DMS 273 (cell line): ENCODE measurements at regions not wholly inside any gene's neighbourhood (a gene's known extent, or its start where the extent isn't known, plus 50 kb on each side); places are given as distances from the start of the nearest gene placed in this dataset.
"Not testable (repeated sequence)": the region's sequence is repeated elsewhere in the genome, so short reads cannot be mapped to it uniquely, and the experiment has no call there.

ENCODE experiments used
- DNase-seq: peaks from one replicate; lab custom pipeline; 2025; ENCODE audit not compliant: unreplicated experiment; lab: John Stamatoyannopoulos, UW

DNA sequence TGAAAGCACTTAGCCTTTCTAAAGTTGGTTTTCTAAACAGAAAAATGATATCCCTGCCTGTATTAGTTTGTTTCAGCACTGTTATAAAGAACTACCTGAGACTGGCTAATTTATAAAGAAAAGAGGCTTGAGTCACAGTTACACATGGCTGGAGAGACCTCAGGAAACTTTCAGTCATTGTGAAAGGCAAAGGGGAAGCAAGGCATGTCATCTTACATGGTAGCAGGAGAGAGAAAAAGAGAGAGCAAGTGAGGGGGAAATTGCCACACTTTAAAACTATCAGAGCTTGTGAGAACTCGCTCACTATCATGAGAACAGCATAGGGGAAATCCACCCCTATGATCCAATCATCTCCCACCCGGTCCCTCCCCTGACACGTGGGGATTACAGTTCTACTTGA is 64.9 kb downstream of the FAM170A start:
- no peak for DNase-seq

DNA sequence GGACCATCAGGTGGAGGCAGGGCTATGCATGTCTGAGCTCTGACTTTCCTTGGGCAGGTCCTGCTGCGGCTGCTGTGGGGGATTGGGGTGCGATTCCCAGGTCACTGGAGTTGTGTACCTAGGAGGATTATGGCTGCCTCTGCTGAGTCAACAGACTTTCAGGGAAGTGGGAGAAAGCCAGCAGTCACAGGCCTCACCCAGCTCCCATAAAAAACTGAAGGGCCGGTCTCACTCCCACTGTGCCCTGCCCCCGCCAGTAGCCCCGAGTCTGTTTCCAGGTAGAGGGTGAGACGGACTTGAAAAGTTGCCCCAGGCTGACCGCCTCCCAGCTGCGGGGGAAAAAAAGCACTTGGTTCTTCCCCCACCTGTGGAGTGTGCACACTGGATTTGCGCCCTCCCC is 76.7 kb downstream of the FAM170A start:
- DNase-seq, result no peak

DNA sequence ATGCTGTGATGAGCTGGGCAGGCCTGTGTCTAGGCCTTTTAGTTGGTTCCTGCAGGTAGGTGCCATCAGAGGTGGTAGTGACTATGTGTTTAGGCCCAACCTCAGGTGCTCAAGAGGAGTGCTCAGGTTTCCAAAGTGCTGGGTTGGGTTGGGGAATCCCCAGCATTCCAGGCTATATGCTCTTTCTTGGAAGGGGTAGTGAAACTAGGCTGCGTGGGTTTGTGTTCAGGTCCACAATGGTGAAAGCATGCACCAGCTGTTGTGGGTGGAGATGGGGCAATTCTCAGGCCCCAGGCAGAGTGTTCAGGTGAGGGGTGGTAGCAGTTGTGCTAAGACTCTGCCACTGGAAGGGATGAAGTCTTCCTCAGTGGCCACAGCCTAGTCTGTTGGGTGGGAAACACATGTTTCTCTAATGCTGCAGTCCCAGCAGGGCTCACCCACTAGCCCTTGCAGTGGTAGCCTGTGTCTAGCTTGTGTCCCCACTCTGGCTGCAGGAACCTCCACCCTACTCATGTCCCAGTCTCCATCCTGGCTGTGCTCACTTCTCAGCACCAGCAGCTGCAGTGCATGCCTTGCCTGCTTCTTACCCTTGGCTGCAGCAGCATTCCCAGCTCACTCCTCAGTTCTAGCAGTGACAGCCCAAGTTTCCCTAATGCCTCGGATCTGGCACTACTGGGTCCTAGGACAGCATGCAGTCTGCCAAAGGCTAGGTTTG is 78.9 kb downstream of the FAM170A start:
- DNase-seq, result no peak

DNA sequence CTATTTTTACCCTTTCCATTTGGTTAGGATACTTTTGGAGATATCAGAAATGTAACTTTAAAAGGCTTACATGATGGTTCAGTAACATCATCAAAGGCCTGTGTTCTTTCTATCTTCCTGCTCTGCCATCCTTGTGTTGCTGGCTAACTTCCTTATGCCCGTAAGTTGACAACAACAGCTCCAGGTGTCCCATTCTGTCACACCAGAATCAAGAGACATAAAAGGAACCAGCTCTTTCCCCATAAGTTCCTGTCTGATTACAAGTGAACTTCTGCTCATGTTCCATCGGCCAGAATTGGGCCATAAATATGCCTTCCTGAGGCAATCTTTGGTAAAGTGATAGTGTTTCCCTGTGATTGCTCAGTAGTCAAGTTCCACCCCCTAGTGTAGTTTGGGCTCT is 92.4 kb downstream of the FAM170A start:
- no peak for DNase-seq

DNA sequence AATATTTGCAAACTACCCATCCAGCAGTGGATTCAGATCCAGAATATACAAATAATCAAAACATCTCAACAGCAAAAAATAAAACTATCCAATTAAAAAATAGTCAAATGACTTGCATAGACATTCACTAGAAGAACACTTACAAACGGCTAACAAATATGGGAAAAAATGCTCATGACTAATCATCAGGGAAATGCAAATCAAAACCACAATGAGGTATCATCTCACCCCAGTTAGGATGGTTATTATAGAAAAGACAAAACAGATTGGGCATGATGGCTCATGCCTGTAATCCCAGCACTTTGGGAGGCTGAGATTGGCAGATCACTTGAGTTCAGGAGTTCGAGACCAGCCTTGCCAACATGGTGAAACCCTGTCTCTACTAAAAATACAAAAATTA is 95.9 kb downstream of the FAM170A start:
- DNase-seq, result not testable (repeated sequence)

DNA sequence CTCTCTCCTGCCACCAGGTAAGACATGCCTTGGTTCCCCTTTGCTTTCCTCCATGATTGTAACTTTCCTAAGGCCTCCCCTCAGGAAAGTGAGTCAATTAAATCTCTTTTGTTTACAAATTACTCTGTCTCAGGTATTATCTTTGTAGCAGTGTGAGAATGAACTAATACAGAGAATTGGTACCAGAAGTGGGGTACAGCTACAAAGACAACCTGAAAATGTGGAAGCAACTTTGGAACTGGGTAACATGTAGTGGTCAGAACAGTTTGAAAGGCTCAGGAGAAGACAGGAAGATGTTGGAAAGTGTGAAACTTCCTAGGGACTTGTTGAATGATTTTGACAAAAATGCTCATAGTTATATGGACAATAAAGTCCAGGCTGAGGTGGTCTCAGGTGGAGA is 97.2 kb downstream of the FAM170A start:
- DNase-seq, result no peak

DNA sequence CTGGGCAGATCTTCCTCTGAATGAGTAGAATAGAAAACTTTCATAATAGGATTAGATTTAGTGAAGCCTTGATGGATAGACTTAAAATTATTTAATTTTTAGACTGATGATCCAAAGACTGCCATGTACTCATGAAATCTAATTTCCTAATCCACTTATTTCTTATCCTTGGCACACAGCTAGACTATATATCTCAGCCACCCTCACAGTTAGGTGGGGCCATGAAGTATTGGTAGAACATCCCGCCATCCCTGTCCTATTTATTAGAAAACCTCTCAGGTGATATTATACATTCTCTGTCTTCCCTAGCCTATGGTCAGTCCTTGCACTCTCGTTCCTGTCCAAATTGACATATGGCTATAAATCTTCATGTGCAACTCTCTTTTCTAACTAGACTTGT is 110.9 kb downstream of the FAM170A start:
- DNase-seq, result no peak

DNA sequence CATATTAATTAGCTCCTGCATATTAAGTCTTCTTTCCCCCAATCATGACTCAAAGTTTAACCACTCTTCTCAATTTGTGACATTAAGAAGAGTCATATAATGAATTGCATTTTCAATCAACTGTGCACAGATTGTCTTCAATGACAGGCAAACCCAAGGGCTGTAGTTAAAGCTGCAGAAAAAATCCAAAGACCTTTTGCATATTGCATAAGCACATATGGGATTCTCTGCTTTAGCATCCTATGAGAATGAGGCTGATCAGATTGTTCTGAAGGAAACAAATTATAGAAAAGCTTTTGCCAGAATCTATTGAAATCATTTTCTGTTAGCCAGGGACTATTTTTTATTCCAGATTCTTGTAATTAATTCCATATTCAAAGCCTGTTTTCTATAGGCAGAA is 112.3 kb downstream of the FAM170A start:
- DNase-seq, result no peak

DNA sequence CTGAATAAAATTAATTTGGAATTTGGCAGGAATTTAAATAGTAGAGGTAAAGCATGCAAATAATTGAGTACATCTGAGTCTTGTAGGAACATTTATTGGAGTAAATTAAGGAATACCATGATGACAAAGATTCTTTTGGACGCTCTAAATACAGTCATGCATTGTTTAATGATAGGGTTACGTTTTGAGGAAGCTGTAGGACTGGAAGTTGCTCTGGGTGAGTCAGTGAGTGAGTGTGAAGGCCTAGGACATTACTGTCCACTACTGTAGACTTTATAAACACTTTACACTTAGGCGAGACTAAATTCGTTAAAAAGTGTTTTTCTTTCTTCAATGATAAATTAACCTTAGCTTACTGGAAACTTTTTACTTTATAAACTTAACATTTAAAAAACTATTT is 113.0 kb downstream of the FAM170A start:
- DNase-seq, result no peak

DNA sequence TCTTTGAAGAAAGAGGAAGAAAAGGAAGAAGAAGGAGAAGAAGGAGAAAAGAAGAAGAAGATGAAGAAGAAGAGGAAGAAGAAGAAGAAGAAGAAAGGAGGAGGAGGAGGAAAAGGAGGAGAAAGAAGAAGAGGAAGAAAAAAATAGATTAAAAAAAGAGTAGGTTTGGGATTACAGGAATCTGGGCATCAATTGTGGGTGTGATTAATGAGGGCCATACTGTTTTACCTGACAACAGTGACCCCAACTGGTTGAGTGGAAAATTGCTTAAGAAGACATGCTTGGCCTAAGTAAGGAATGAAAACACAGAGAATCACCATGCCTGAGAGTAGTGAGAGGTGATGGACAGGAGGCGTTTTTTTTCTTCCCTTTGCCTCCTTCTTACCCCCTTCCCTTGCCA is 114.6 kb downstream of the FAM170A start:
- peak; percentile 70 for DNase-seq

DNA sequence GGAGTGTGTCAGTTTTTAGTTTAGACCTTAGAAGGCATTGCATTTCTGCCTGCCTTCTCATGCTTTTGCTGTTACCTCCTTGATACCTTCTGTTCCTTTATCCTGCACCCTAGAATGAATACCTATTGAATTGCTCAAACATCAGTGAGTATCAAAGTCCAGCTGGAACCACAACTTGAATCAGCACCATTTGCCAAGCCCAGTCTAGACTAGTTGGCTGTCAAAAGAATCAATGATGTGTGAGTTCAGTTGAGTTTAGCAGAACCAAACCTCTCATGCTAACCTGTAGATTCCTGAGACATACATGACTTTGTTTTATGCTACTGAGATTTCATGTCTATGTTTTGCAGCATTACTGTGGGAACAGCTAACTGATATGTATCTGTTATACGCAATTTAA is 116.6 kb downstream of the FAM170A start:
- DNase-seq, result no peak

DNA sequence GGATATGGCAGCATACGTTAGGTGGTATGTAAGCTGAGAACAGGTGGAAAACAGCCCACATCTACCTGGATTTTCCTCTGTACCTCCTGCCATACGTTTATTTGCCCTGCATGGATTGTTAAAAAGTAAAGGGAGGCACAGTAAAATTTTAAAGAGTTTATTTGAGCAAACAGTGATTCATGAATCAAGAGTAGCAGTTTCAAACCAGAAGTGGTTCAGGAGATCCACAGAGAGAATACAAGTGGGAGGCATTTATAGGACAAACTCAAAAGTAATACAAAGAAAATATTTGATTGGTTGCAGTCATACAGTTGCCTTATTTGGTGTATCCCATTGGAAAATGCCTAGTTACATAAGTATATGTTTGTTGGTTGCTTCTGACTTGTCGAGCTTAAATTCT is 117.6 kb downstream of the FAM170A start:
- no peak for DNase-seq

DNA sequence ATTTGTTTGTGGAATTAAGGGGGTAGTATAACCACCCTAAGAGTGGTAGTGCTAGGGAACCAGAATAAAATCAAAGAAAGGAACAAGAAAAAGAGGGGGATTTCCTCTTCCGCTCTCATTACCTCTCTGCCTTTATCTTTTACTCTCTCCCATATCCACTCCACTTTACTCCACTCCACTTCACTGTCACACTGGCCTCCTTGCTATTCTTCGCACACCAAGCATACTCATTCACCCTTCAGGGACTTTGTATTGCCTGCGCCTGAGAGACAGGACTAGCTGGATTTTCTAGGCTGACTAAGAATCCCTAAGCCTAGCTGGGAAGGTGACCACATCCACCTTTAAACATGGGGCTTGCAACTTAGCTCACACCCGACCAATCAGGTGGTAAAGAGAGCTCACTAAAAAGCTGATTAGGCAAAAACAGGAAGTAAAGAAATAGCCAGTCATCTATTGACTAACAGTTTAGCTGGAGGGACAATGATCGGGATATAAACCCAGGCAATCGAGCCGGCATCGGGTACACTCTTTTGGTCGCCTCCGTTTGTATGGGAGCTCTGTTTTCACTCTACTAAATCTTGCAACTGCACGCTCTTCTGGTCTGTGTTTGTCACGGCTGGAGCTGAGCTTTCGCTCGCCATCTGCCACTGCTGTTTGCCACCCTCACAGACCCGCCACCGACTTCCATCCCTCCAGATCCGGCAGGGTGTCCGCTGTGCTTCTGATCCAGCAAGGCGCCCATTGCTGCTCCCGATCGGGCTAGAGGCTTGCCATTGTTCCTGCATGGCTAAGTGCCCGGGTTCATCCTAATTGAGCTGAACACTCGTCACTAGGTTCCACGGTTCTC is 121.8 kb downstream of the FAM170A start:
- no peak for DNase-seq

DNA sequence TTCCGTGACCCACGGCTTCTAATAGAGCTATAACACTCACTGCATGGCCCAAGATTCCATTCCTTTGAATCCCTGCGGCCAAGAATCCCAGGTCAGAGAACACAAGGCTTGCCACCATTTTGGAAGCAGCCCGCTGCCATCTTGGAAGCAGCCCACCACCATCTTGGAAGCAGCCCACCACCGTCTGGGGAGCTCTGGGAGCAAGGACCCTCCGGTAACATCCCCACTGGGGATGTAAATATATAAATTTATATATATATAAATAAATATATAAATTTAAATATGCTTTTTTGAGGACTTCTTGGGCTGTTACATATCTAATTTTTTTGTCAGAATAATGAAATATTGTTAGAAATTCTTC is 122.4 kb downstream of the FAM170A start:
- no peak for DNase-seq

DNA sequence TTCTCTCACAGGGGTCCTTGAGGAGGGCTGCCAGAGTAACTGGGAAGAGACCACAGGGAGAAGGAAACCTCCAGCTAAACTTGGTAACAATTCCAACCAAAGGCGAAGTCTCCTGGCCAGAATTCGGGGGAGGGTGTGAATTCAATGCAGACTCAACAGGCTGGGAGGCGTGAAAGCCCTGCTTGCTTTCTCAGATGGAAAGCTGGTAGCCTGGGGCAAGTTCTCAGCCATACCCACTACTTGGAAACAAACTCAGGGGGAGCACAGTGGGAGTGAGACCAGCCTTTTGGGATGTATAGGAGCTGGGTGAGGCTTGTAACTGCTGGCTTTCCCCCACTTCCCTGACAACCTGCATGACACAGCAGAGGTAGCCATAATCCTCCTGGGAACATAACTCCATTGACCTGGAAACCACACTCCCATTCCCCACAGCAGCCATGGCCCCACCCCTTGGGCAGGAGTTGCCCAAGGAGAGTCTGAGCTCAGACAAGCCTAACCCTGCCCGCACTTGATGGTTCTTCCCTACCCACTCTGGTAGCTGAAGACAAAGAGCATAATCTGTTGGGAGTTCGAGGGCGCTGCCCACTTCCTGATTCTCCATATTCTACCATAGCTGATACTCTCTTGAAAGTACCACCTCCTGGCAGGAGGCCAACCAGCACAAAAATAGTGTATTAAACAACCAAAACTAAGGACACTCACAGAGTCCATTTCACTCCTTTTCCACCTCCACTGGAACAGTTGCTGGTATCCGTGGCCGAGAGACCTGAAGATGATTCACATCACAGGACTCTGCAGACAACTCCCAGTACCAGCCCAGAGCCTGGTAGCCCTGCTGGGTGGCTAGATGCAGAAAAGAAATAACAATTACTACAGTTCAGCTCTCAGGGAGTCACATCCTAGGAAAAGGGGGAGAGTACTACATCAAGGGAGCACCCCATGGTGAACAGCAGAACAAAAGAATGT is 123.8 kb downstream of the FAM170A start:
- no peak for DNase-seq

DNA sequence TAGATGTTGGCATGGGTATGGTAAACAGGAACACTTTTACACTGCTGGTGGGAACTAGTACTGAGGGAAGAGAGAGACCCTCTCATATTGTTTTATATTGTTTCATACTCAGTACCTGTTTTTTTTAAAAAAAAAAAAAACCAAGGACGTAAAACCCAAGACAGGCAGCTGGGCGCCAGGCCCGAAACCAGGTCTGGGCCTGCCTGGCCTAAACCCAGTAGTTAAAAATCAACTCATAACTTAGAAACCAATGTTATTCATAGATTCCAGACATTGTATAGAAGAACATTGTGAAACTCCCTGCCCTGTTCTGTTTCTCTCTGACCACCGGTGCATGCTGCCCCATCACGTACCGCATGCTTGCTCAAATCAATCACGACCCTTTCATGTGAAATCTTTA is 125.5 kb downstream of the FAM170A start:
- DNase-seq, result not testable (repeated sequence)

DNA sequence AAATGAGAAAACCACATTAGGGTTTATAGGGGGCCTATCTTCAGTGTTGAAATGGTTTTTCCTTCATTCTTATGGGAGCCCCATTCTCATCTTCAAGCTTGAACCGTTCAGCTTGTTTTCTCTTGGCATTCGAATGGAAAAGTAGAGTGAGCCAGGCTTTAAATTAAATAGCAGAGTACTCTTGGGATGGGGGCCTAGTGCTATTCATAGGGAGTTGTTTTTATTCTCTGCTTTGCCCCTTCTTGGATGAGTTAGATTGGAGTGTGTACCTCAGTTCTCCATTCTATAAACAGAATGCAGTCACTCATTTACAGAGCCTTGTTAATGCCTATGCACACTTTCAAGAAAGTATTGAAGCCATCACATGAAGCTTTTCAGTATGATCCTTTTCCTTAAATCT is 127.9 kb downstream of the FAM170A start:
- no peak for DNase-seq

DNA sequence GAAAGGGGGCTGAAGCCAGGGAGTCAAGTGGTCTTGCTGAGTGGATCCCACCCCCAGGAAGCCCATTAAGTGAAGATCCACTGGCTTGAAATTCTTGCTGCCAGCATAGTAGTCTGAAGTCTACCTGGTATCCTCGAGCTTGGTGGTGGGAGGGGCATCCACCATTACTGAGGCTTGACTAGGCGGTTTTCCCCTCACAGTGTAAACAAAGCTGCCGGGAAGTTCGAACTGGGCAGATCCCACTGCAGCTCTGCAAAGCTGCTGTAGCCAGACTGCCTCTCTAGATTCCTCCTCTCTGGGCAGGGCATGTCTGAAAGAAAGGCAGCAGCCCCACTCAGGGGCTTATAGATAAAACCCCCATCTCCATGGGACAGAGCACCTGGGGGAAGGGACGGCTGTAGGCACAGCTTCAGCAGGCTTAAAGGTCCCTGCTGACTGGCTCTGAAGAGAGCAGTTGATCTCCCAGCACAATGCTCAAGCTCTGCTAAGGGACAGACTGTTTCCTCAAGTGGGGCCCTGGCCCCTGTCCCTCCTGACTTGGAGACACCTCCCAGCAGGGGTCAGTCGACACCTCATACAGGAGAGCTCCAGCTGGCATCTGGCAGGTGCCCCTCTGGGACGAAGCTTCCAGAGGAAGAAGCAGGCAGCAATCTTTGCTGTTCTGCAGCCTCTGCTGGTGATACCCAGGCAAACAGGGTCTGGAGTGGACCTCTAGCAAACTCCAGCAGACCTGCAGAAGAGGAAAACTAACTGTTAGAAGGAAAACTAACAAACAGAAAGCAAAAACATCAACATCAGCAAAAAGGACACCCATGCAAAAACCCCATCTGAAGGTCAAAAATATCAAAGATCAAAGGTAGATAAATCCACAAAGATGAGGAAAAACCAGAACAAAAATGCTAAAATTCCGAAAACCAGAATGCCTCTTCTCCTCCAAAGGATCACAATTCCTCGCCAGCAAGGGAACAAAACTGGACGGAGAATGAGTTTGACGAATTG is 140.6 kb downstream of the FAM170A start:
- peak; percentile 6 for DNase-seq

DNA sequence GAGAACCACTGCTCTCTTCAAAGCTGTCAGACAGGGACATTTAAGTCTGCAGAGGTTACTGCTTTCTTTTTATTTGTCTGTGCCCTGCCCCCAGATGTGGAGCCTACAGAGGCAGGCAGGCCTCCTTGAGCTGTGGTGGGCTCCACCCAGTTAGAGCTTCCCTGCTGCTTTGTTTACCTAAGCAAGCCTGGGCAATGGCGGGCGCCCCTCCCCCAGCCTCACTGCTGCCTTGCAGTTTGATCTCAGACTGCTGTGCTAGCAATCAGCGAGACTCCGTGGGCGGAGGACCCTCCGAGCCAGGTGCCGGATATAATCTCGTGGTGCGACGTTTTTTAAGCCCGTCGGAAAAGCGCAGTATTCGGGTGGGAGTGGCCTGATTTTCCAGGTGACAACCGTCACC is 150.8 kb downstream of the FAM170A start:
- DNase-seq, result not testable (repeated sequence)

DNA sequence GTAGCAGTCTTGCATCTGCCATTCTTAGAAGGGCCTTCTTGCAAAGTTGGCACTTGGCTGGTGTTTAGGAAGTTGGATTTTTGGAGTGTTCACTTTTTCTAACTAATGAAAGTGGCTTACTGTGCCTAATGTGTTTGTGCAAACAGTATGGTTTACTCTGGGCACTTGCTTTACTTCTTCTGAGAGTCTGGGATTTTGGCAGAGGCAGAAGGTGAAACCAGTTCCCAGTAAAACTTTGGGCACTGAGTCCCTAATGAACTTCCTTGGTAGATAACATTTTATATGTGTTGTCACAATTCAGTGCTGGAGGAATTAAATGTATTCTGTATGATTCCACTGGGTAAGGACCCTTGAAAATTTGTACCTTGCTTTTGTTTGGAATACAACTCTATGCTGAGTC is 155.7 kb downstream of the FAM170A start:
- no peak for DNase-seq
